SK-N-MC (cell line): ENCODE measurements at regions not wholly inside any gene's neighbourhood (a gene's known extent, or its start where the extent isn't known, plus 50 kb on each side); places are given as distances from the start of the nearest gene placed in this dataset.

Experiments
- EZH2 ChIP-seq: fragments of 200-600 bp; sonication (generic); IDR thresholded peaks from one replicate; pipeline ENCODE4 v1.6.1; 2017; ENCODE audit warnings: antibody characterized with exemption
- FOXP2 ChIP-seq: optimal IDR thresholded peaks from 2 replicates; pipeline ENCODE3; 2011; ENCODE audit warnings: mild to moderate bottlenecking, moderate library complexity; ENCODE audit not compliant: insufficient read depth; ENCODE audit errors: extremely low read length, control extremely low read depth
- POLR2AphosphoS5 ChIP-seq: IDR thresholded peaks from 2 replicates; pipeline ENCODE4 v1.6.1; 2012; ENCODE audit warnings: mild to moderate bottlenecking, low read depth, low read length, borderline replicate concordance

GRCh38 chr2:8043295-8043694 lies 638.6 kb upstream of the ID2 start:
- TF ChIP-seq EZH2 (no peak), POLR2AphosphoS5 (no peak), FOXP2 (no peak)
